ENCODE measurements at regions not wholly inside any gene's neighbourhood (a gene's known extent, or its start where the extent isn't known, plus 50 kb on each side); places are given as distances from the start of the nearest gene placed in this dataset.

DNA sequence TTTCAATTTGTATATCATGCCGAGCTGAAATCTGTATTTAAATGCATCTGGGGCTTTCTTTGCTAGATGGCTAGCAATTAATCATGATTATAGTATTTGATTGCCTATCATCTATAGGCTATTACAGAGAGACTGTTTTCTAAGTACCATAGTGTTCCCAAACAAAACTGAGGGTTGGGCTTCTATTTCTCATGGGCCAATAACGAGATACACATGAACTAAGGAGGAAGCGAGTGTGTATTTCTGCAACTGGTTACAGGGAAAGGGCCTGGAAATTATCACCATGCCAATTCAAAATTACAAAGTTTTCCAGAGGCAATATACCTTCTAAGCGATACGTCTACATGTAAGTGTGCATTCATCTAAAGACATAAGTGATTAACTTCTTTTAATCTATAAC, 744.5 kb upstream of the BRINP3 start:
- Histone ChIP-seq H3K27ac (replicated peaks in 1 of 4) (no peak overlapping the region), H3K4me1 (no peaks in the 10 kb centered on the region), H3K9me3 (no peaks in the 10 kb centered on the region), H3K4me3 (no peak overlapping the region), H3K27me3 (no peaks in the 10 kb centered on the region), H3K36me3 (no peaks in the 10 kb centered on the region)
- WGBS, result 82% methylated on average over 5 of the region's 5 CpGs
- TF ChIP-seq, protein P1, sequence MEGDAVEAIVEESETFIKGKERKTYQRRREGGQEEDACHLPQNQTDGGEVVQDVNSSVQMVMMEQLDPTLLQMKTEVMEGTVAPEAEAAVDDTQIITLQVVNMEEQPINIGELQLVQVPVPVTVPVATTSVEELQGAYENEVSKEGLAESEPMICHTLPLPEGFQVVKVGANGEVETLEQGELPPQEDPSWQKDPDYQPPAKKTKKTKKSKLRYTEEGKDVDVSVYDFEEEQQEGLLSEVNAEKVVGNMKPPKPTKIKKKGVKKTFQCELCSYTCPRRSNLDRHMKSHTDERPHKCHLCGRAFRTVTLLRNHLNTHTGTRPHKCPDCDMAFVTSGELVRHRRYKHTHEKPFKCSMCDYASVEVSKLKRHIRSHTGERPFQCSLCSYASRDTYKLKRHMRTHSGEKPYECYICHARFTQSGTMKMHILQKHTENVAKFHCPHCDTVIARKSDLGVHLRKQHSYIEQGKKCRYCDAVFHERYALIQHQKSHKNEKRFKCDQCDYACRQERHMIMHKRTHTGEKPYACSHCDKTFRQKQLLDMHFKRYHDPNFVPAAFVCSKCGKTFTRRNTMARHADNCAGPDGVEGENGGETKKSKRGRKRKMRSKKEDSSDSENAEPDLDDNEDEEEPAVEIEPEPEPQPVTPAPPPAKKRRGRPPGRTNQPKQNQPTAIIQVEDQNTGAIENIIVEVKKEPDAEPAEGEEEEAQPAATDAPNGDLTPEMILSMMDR (IDR thresholded peaks at IDR 0.05), result no peak
- no peak for TF ChIP-seq POLR2AphosphoS5 (IDR thresholded peaks at IDR 0.05)
- TF ChIP-seq EP300 (IDR thresholded peaks at IDR 0.05), result no peak
- no peak for TF ChIP-seq POLR2A (IDR thresholded peaks at IDR 0.05; ENCODE audit: low read depth)
- intact Hi-C loops (cut with DNase I), result no loop called here
- DNase-seq (ENCODE audit: extremely low spot score), result no peak

DNA sequence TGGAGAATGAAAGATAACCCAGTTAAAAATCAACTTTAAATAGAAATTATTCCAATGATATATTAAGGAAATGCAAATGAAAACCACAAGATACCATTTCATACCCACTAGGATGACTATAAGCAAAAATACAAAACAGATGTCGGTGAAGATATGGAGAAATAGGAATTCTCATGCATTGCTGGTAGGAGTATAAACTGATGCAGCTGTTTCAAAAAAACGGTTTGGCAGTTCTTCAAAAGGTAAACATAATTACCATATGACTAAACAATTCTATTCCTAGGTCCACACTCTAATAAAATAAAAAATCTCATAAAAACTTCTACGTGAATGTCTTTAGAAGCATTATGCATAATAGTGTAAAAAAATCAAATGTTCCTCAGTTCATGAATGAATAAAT, 763.3 kb upstream of the BRINP3 start:
- intact Hi-C loops (cut with DNase I), result no loop called here
- WGBS, result 72% methylated on average over 3 of the region's 3 CpGs
- Histone ChIP-seq H3K27ac (replicated peaks in 1 of 4) (no peak overlapping the region), H3K4me1 (no peaks in the 10 kb centered on the region), H3K4me3 (no peak overlapping the region), H3K9me3 (peaks cover 0 to 4% (median 0%) of the 10 kb centered on the region in 4 donors), H3K36me3 (no peaks in the 10 kb centered on the region), H3K27me3 (no peaks in the 10 kb centered on the region)
- TF ChIP-seq, protein P1 (IDR thresholded peaks at IDR 0.05), result no peak
- TF ChIP-seq POLR2A (IDR thresholded peaks at IDR 0.05; ENCODE audit: low read depth), result no peak
- no peak for TF ChIP-seq EP300 (IDR thresholded peaks at IDR 0.05)
- no peak for TF ChIP-seq POLR2AphosphoS5 (IDR thresholded peaks at IDR 0.05)
- DNase-seq (ENCODE audit: extremely low spot score), result no peak

DNA sequence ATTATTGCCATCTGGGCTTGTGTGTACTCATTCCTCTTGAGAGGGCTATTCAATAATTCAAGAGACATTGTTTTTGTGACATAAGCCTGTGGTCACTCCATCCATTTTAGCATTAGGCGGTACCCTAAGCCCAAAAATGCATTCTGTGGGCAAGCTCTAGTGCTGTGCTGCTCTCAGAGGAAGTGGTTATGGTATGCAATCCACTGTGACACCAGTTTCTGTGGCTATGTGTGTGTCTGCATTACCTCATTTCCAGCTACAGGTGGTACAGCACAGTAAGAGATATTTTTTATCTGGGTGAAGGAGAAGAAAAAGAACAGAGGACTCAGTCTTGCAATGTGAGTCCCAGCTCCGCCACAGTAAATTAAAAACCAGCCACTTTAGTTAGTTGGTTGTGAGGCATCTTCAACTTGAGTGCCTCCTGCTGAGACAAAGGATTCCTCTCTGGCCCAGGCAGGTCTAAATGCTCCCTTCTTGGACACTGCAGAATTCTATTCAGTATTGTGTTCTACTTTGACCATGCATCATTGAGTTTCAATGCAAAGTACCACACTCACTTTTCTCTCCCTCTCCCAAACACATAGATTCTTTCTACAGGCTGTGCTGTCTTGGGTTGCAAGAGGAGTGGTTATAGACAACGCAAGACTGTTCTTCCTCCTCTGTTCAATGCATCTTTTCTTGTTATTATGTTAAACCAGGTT, 777.8 kb upstream of the BRINP3 start:
- intact Hi-C loops (cut with DNase I), result no loop called here
- TF ChIP-seq EP300 (IDR thresholded peaks at IDR 0.05) (no peak), POLR2A (IDR thresholded peaks at IDR 0.05; ENCODE audit: low read depth) (no peak), POLR2AphosphoS5 (IDR thresholded peaks at IDR 0.05) (no peak)
- TF ChIP-seq, protein P1 (IDR thresholded peaks at IDR 0.05), result no peak
- Histone ChIP-seq H3K4me3 (no peak overlapping the region), H3K9me3 (peaks cover 0 to 17% (median 4%) of the 10 kb centered on the region in 4 donors), H3K36me3 (no peaks in the 10 kb centered on the region), H3K27ac (replicated peaks in 1 of 4) (no peak overlapping the region), H3K4me1 (no peaks in the 10 kb centered on the region), H3K27me3 (no peaks in the 10 kb centered on the region)
- DNase-seq (ENCODE audit: extremely low spot score), result no peak
- 80% methylated on average over 3 of the region's 3 CpGs for WGBS

DNA sequence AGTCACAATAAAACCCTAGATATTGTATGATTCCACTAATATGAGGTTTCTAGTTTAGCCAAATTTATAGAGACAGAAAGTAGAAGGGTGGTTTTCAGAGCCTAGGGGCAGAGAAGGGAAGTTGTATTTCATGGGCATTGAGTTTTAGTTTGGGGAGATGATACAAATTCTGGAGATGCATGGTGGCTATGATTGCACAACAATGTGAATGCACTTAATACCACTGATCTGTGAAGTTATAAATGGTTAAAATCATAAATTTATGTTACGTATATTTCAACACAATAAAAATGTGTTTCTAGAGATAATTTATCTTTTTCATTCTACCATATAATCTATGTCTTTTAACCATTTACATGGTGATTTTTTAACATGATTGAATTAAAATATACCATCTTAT, 779.3 kb upstream of the BRINP3 start:
- intact Hi-C loops (cut with DNase I), result no loop called here
- Histone ChIP-seq H3K27ac (replicated peaks in 1 of 4) (no peak overlapping the region), H3K9me3 (peaks cover 0 to 17% (median 4%) of the 10 kb centered on the region in 4 donors), H3K36me3 (no peaks in the 10 kb centered on the region), H3K27me3 (no peaks in the 10 kb centered on the region), H3K4me1 (no peaks in the 10 kb centered on the region), H3K4me3 (no peak overlapping the region)
- DNase-seq (ENCODE audit: extremely low spot score), result no peak
- 86% methylated on average over 1 of the region's 1 CpG for WGBS
- TF ChIP-seq EP300 (IDR thresholded peaks at IDR 0.05) (no peak), POLR2A (IDR thresholded peaks at IDR 0.05; ENCODE audit: low read depth) (no peak), POLR2AphosphoS5 (IDR thresholded peaks at IDR 0.05) (no peak)
- TF ChIP-seq, protein P1 (IDR thresholded peaks at IDR 0.05), result no peak

DNA sequence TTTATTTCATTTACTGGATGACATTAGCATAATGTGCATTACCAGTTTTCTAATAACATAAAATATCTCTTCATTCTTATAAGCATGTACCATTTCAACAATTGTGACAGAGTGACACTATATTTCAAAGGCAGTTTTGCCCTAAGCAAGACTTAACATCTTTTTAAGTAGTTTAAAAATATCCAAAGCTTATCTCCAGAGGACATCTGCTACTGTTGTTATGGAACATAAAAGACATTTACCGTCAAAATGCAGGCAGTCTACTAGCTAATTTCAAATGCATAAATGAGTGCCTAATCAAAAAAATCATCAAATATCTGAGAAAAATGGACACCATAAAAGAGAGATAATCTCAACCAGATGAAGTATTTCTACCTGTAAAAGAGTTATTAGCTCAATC, 782.4 kb upstream of the BRINP3 start:
- no peak for TF ChIP-seq POLR2A (IDR thresholded peaks at IDR 0.05; ENCODE audit: low read depth)
- TF ChIP-seq, protein P1 (IDR thresholded peaks at IDR 0.05), result no peak
- TF ChIP-seq POLR2AphosphoS5 (IDR thresholded peaks at IDR 0.05), result no peak
- no peak for TF ChIP-seq EP300 (IDR thresholded peaks at IDR 0.05)
- no peak for DNase-seq (ENCODE audit: extremely low spot score)
- Histone ChIP-seq H3K27me3 (no peaks in the 10 kb centered on the region), H3K4me3 (no peak overlapping the region), H3K4me1 (no peaks in the 10 kb centered on the region), H3K27ac (replicated peaks in 1 of 4) (no peak overlapping the region), H3K9me3 (peaks cover 0 to 7% (median 0%) of the 10 kb centered on the region in 4 donors), H3K36me3 (no peaks in the 10 kb centered on the region)
- intact Hi-C loops (cut with DNase I), result no loop called here
- WGBS, result 54% methylated on average over 1 of the region's 1 CpG
